GM12878 (cell line): ENCODE measurements at regions not wholly inside any gene's neighbourhood (a gene's known extent, or its start where the extent isn't known, plus 50 kb on each side); places are given as distances from the start of the nearest gene placed in this dataset.

Source experiments
- ATAC-seq: fragments of 200-7000 bp; cut with Tn5 transposase; 3 replicates; pipeline ENCODE4 v1.9.1; 2020; ENCODE audit warnings: mild to moderate bottlenecking, moderate library complexity
- BruUV-seq: library from RNA; stranded (reverse); fragments of 400-500 nt; replicated peaks from 2 replicates; lab custom pipeline; 2021; lab: Mats Ljungman, UMichigan
- CTCF ChIA-PET: fragments of 300-600 bp; sonication (Branson Sonifier 250); formaldehyde crosslinking; extraction: SDS; loops from one replicate; lab custom pipeline; 2021; ENCODE audit warnings: inconsistent platforms; lab: Yijun Ruan, JAX
- POLR2A ChIA-PET: fragments of 350-600 bp; formaldehyde crosslinking; extraction: SDS; loops from one replicate; lab custom pipeline; 2021; ENCODE audit warnings: inconsistent platforms; lab: Charles Lee
- RAD21 ChIA-PET: fragments of 300-600 bp; sonication (Branson Sonifier 250); formaldehyde crosslinking; loops from one replicate; lab custom pipeline; 2023; ENCODE audit warnings: antibody characterized with exemption; ENCODE audit not compliant: unreplicated experiment; lab: Charles Lee
- SMC1A ChIA-PET: fragments of 300-600 bp; sonication (Branson Sonifier 250); formaldehyde crosslinking; loops from one replicate; lab custom pipeline; 2023; ENCODE audit not compliant: unreplicated experiment, uncharacterized antibody; lab: Charles Lee
- DNase-seq: peaks from one replicate; pipeline ENCODE4 v3.0.0-alpha.2; 2011; ENCODE audit warnings: low read depth, low spot score
- FAIRE-seq: peaks from 3 replicates; lab custom pipeline; 2011; peaks lifted over from hg19 to GRCh38; lab: Jason Lieb, UNC
- H2AFZ ChIP-seq: 2 replicates; pipeline ENCODE4 v1.6.0; 2011; ENCODE audit warnings: low read depth, low read length, control low read depth; ENCODE audit not compliant: control insufficient read depth
- H3K27ac ChIP-seq: 2 replicates; pipeline ENCODE4 v1.5.1; 2011; ENCODE audit warnings: control low read depth; ENCODE audit not compliant: control insufficient read depth, insufficient read depth
- H3K27me3 ChIP-seq, 2 experiments: replicated peaks in 1 of 2; 2 replicates each; pipeline versions ENCODE4 v1.6.0 to v1.6.1; 2011; ENCODE audit warnings: low read length in 1 of 2; ENCODE audit not compliant: control insufficient read depth in 2 of 2, insufficient read depth in 2 of 2
- H3K36me3 ChIP-seq, 2 experiments: 2 replicates each; pipeline ENCODE4 v1.5.1; 2011; ENCODE audit warnings: low read length in 1 of 2; ENCODE audit not compliant: control insufficient read depth in 2 of 2, insufficient read depth in 2 of 2
- H3K4me1 ChIP-seq: 2 replicates; pipeline ENCODE4 v1.6.1; 2011; ENCODE audit warnings: mild to moderate bottlenecking, low read length, moderate library complexity, mixed read lengths; ENCODE audit not compliant: control insufficient read depth, insufficient read depth
- H3K4me2 ChIP-seq: 2 replicates; pipeline ENCODE4 v1.6.0; 2011; ENCODE audit warnings: control low read depth; ENCODE audit not compliant: control insufficient read depth, insufficient read depth
- H3K4me3 ChIP-seq: fragments of 200-600 bp; sonication (generic); 2 replicates; pipeline ENCODE4 v1.5.1; 2016
- H3K79me2 ChIP-seq: 2 replicates; pipeline ENCODE4 v1.6.0; 2011; ENCODE audit warnings: low read length; ENCODE audit not compliant: control insufficient read depth, insufficient read depth
- H3K9ac ChIP-seq: 2 replicates; pipeline ENCODE4 v1.8.0; 2011; ENCODE audit warnings: low read length, control low read depth, mixed read lengths; ENCODE audit not compliant: control insufficient read depth, insufficient read depth
- H3K9me3 ChIP-seq: replicated peaks from 3 replicates; pipeline ENCODE4 v1.5.1; 2011; ENCODE audit warnings: mild to moderate bottlenecking, low read length; ENCODE audit not compliant: control insufficient read depth, insufficient read depth
- H4K20me1 ChIP-seq: 2 replicates; pipeline ENCODE4 v1.6.0; 2011; ENCODE audit not compliant: control insufficient read depth, insufficient read depth
- ATF7 ChIP-seq: fragments of 450-650 bp; IDR thresholded peaks from 2 replicates; pipeline ENCODE4 v1.6.1; 2016; ENCODE audit warnings: low read depth, mild to moderate bottlenecking
- DPF2 ChIP-seq: fragments of 450-650 bp; IDR thresholded peaks from 2 replicates; pipeline ENCODE4 v1.6.1; 2017; ENCODE audit warnings: mild to moderate bottlenecking
- EGR1 ChIP-seq, 2 experiments: IDR thresholded peaks; 1 replicate in 1 of 2; 2 replicates in 1 of 2; pipeline ENCODE4 v1.6.1; 2011 to 2012; ENCODE audit warnings: low read depth in 2 of 2, low read length in 2 of 2, borderline replicate concordance in 1 of 2, mild to moderate bottlenecking in 1 of 2, moderate library complexity in 1 of 2
- IKZF2 ChIP-seq, 2 experiments: fragments of 450-650 bp; IDR thresholded peaks; 2 replicates each; pipeline ENCODE4 v1.6.1; 2017; ENCODE audit warnings: mild to moderate bottlenecking in 2 of 2, moderate library complexity in 2 of 2
- KAT2A ChIP-seq: conservative IDR thresholded peaks from 2 replicates; pipeline ENCODE4 v1.6.1; 2011; ENCODE audit warnings: low read depth, low read length; ENCODE audit not compliant: control insufficient read depth
- RB1 ChIP-seq: fragments of 450-650 bp; formaldehyde crosslinking; IDR thresholded peaks from 2 replicates; pipeline ENCODE4 v1.6.1; 2017; ENCODE audit warnings: mild to moderate bottlenecking, borderline replicate concordance
- SMAD1 ChIP-seq: fragments of 450-650 bp; IDR thresholded peaks from 2 replicates; pipeline ENCODE4 v1.6.1; 2018; ENCODE audit warnings: mild to moderate bottlenecking, low read depth; ENCODE audit not compliant: partially characterized antibody
- SPI1 ChIP-seq: IDR thresholded peaks from 2 replicates; pipeline ENCODE4 v1.6.1; 2011; ENCODE audit warnings: low read depth, mild to moderate bottlenecking, low read length, moderate library complexity, borderline replicate concordance; ENCODE audit not compliant: insufficient read depth
- WGBS: methylation state at CpG from one replicate; pipeline ENCODE4 v1.1.6; 2016; ENCODE audit warnings: low lambda C conversion rate; ENCODE audit not compliant: insufficient replicate concordance, insufficient coverage; ENCODE audit errors: missing lambda C conversion rate; 5-methylcytosine and 5-hydroxymethylcytosine counted together
- in situ Hi-C: fragments of 300-500 bp; cut with MboI; formaldehyde crosslinking; loops from 9 replicates; pipeline ENCODE4 v1.14.3; 2018; ENCODE audit warnings: mixed read lengths
- intact Hi-C: fragments of 100-400 bp; cut with micrococcal nuclease; formaldehyde crosslinking; loops from one replicate; pipeline ENCODE4 v1.14.2; 2022; ENCODE audit not compliant: unreplicated experiment
- TF ChIP-seq, protein P1 (sequence below): fragments of 450-650 bp; IDR thresholded peaks from 2 replicates; pipeline ENCODE4 v1.6.1; 2018; ENCODE audit warnings: borderline replicate concordance, mild to moderate bottlenecking; ENCODE audit not compliant: partially characterized antibody

DNA sequence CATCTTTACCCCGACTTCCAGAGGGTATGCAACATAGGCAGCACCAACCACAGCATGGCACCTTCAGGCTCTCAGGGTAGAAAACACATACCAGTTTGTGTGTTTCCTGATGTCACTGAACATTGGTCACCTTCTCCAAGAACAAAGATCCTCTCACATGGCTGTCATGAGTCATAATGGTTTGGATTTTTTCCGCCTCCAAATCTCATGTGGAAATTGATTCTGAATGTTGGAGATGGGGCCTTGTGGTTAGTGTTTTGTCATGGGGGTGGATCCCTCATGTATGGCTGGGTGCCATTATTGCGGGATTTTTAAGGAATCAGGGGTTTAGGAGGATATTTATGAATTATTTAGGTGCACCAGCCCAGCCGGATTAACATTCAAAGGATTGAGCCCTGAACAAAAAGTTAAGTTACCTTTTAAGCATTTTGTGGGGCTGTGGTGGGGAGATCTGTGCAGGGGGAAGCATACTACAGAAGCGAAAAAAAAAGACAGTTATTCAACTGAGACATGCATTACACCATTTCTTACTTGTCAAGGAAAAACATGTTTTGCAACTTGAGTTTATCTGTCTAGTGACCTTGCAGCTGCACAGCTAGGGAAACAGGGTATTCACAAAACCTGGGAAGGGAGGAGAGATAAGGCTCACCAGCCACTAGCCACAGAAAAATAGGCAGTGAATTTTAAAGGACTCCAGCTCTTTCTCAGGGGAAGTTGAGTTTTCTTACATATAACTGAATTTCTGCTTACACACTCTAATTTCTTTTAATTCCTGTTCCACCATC is 774.1 kb upstream of the AUTS2 start:
- Histone ChIP-seq H2AFZ (no peak overlapping the region), H3K79me2 (no peaks in the 10 kb centered on the region), H4K20me1 (no peaks in the 10 kb centered on the region), H3K4me3 (no peak overlapping the region), H3K9me3 (no peaks in the 10 kb centered on the region; the same call in 2 of the 3 replicates), H3K36me3 (no peaks in the 10 kb centered on the region), H3K27me3 (no peaks in the 10 kb centered on the region), H3K4me2 (no peak overlapping the region), H3K4me1 (no peaks in the 10 kb centered on the region), H3K27ac (no peak overlapping the region), H3K9ac (no peak overlapping the region)
- DNase-seq (no peak), FAIRE-seq (no peak), ATAC-seq (no peak)
- TF ChIP-seq SMAD1 (no peak), ATF7 (no peak), IKZF2 (IDR thresholded peaks at IDR 0.05) (no peak), DPF2 (no peak), EGR1 (IDR thresholded peaks at IDR 0.05; ENCODE audit: borderline replicate concordance in 1 of 2, low read depth in 2 of 2, low read length in 2 of 2) (no peak), KAT2A (no peak), SPI1 (no peak), RB1 (no peak)
- TF ChIP-seq, protein P1, sequence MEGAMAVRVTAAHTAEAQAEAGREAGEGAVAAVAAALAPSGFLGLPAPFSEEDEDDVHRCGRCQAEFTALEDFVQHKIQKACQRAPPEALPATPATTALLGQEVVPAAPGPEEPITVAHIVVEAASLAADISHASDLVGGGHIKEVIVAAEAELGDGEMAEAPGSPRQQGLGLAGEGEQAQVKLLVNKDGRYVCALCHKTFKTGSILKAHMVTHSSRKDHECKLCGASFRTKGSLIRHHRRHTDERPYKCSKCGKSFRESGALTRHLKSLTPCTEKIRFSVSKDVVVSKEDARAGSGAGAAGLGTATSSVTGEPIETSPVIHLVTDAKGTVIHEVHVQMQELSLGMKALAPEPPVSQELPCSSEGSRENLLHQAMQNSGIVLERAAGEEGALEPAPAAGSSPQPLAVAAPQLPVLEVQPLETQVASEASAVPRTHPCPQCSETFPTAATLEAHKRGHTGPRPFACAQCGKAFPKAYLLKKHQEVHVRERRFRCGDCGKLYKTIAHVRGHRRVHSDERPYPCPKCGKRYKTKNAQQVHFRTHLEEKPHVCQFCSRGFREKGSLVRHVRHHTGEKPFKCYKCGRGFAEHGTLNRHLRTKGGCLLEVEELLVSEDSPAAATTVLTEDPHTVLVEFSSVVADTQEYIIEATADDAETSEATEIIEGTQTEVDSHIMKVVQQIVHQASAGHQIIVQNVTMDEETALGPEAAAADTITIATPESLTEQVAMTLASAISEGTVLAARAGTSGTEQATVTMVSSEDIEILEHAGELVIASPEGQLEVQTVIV: no peak
- ChIA-PET RAD21 (no interaction called here), CTCF (no interaction called here), POLR2A (no interaction called here), SMC1A (no interaction called here)
- in situ Hi-C loops (no loop called here), intact Hi-C loops (no loop called here)
- under 1% methylated on average over 5 of the region's 5 CpGs for WGBS
- BruUV-seq: no TSS peak
